ENCODE measurements at regions not wholly inside any gene's neighbourhood (a gene's known extent, or its start where the extent isn't known, plus 50 kb on each side); places are given as distances from the start of the nearest gene placed in this dataset.

DNA sequence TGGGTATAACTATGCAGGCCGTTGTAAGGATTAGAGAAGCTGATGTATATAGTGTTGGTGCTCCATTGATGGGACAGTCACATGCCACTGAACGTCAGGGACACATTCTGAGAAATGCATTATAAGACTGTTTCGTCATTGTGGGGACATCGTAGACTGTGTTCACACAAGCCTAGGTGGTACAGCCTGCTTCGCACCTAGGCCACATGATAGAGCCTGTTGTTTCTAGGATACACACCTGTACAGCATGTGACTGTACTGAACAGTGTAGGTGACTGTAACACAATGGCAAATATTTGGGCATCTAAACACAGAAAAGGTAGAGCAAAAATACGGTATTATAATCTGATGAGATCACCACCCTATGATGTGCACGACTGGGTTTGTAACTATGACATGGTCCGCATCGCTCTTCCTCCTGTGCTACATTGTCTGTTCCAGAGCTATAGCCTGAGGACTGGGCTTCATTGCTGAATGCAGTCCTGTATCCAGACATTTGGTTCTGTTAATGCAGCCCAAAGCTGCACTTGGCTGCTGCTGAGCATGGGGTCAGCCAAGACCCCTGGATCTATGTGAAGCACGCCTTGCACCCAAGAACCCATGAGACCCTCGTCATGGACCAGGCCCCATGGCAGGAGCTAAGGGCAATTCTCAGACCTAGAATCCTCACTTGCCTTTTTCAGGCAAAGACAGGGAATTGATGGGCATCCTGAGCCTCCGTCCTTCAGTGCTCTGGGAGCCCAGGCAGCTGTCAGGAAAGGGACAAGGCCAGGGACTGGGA lies 51.1 kb upstream of the THY1 start:
- no peaks in the 10 kb centered on the region for H3K27me3 ChIP-seq
- DNase-seq = no peak
- no peak overlapping the region for H3K4me3 ChIP-seq (ENCODE audit: low read depth, low read length)
- TF ChIP-seq, protein P1, sequence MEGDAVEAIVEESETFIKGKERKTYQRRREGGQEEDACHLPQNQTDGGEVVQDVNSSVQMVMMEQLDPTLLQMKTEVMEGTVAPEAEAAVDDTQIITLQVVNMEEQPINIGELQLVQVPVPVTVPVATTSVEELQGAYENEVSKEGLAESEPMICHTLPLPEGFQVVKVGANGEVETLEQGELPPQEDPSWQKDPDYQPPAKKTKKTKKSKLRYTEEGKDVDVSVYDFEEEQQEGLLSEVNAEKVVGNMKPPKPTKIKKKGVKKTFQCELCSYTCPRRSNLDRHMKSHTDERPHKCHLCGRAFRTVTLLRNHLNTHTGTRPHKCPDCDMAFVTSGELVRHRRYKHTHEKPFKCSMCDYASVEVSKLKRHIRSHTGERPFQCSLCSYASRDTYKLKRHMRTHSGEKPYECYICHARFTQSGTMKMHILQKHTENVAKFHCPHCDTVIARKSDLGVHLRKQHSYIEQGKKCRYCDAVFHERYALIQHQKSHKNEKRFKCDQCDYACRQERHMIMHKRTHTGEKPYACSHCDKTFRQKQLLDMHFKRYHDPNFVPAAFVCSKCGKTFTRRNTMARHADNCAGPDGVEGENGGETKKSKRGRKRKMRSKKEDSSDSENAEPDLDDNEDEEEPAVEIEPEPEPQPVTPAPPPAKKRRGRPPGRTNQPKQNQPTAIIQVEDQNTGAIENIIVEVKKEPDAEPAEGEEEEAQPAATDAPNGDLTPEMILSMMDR (IDR thresholded peaks at IDR 0.05; ENCODE audit: low read depth, low read length) = no peak
- H3K4me1 ChIP-seq = peaks cover 28% of the 10 kb centered on the region
- no peaks in the 10 kb centered on the region for H3K9me3 ChIP-seq
- H3K36me3 ChIP-seq = no peaks in the 10 kb centered on the region

DNA sequence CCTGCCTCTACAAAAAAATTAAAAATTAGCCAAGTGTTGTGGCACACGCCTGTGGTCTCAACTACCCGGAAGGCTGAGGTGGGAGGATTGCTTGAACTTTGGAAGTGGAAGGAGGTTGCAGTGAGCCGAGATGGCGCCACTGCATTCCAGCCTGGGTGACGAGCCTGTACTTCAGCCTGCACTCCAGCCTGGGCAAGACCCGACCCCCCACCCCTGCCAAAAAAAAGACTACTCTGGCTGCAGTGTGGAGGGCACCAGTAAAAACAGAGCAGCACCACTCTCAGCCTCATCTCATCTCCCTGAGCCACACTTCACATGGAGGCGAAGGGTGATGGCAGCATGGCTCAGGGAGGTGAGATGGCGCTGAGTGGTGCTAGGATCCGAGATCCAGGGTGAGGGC lies 50.3 kb upstream of the THY1 start:
- Histone ChIP-seq H3K9me3 (no peaks in the 10 kb centered on the region), H3K4me3 (ENCODE audit: low read depth, low read length) (no peak overlapping the region), H3K27me3 (no peaks in the 10 kb centered on the region), H3K4me1 (peaks cover 28% of the 10 kb centered on the region), H3K36me3 (no peaks in the 10 kb centered on the region)
- TF ChIP-seq, protein P1 (IDR thresholded peaks at IDR 0.05; ENCODE audit: low read depth, low read length) = no peak
- no peak for DNase-seq

- Histone ChIP-seq H3K9me3 (no peaks in the 10 kb centered on the region), H3K4me1 (peaks cover 28% of the 10 kb centered on the region), H3K27me3 (no peaks in the 10 kb centered on the region), H3K36me3 (no peaks in the 10 kb centered on the region), H3K4me3 (ENCODE audit: low read depth, low read length) (no peak overlapping the region)
- TF ChIP-seq, protein P1 (IDR thresholded peaks at IDR 0.05; ENCODE audit: low read depth, low read length) = no peak
- DNase-seq = no peak
These were observed 49.9 kb upstream of the THY1 start for GRCh38 chr11:119472856-119473222.

Measured in BE2C (cell line).